Ishikawa (cell line): ENCODE measurements at regions not wholly inside any gene's neighbourhood (a gene's known extent, or its start where the extent isn't known, plus 50 kb on each side); places are given as distances from the start of the nearest gene placed in this dataset.

Experiments
- MAX ChIP-seq: IDR thresholded peaks from 2 replicates; pipeline ENCODE4 v1.6.1; 2012
- TAF1 ChIP-seq: IDR thresholded peaks from 2 replicates; pipeline ENCODE4 v1.6.1; 2012; ENCODE audit warnings: low read depth, mild to moderate bottlenecking
- TEAD4 ChIP-seq: IDR thresholded peaks from 2 replicates; pipeline ENCODE4 v1.6.1; 2012
- YY1 ChIP-seq: IDR thresholded peaks from 2 replicates; pipeline ENCODE4 v1.6.1; 2012; ENCODE audit warnings: low read depth
- ZBTB7A ChIP-seq: IDR thresholded peaks from 2 replicates; pipeline ENCODE4 v1.6.1; 2012; ENCODE audit warnings: low read depth

GRCh38 chr6:140372064-140372463, 997.6 kb upstream of the CITED2 start:
- no peak for TF ChIP-seq TAF1
- no peak for TF ChIP-seq MAX
- TF ChIP-seq ZBTB7A, result no peak
- TF ChIP-seq YY1, result no peak
- TF ChIP-seq TEAD4, result no peak
